ENCODE measurements at regions not wholly inside any gene's neighbourhood (a gene's known extent, or its start where the extent isn't known, plus 50 kb on each side); places are given as distances from the start of the nearest gene placed in this dataset.

- Histone ChIP-seq H3K27ac (no peak overlapping the region), H3K9me3 (no peaks in the 10 kb centered on the region), H3K4me3 (no peak overlapping the region), H3K4me1 (no peaks in the 10 kb centered on the region), H3K27me3 (no peaks in the 10 kb centered on the region), H3K36me3 (no peaks in the 10 kb centered on the region)
- WGBS, 2 donors, result 42 to 66% methylated on average over 1 of the region's 1 CpG
- DNase-seq (ENCODE audit: low spot score in 2 of 2), result no peak
- TF ChIP-seq EP300 (IDR thresholded peaks at IDR 0.05) (no peak), CTCF (IDR thresholded peaks at IDR 0.05) (no peak), POLR2A (IDR thresholded peaks at IDR 0.05) (no peak)
These were observed 1444.0 kb upstream of the PCDH7 start for GRCh38 chr4:29276150-29276549.

- no peaks in the 10 kb centered on the region for H3K9me3 ChIP-seq
- no peak for TF ChIP-seq POLR2A (IDR thresholded peaks at IDR 0.05)
- no peak for TF ChIP-seq EP300 (IDR thresholded peaks at IDR 0.05)
- TF ChIP-seq CTCF (IDR thresholded peaks at IDR 0.05), result no peak
- H3K4me1 ChIP-seq, result no peaks in the 10 kb centered on the region
- no peaks in the 10 kb centered on the region for H3K27me3 ChIP-seq
- no peaks in the 10 kb centered on the region for H3K36me3 ChIP-seq
- no peak overlapping the region for H3K27ac ChIP-seq
- DNase-seq (ENCODE audit: low spot score in 2 of 2), result no peak
- no peak overlapping the region for H3K4me3 ChIP-seq
These were observed 1442.8 kb upstream of the PCDH7 start for GRCh38 chr4:29277381-29277780.

DNA sequence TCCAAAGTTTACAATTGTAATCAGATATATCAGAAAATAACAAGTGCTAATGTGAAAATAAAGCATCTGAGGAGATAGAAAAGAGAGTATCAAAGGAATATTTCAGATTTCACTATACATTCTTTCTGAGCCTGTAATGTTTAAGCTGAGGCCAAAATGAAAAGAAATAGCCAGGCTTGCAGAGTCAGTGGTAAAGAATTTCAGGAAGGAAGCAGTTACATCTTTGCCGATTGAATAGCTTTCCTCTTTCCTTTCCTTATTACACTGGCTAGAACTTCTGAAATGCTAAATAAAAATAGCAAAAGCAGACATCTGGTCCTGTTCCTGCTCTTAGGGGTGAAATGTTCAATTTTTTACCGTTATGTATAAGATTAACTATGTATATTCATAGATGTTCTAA is 1441.6 kb upstream of the PCDH7 start:
- Histone ChIP-seq H3K27me3 (no peaks in the 10 kb centered on the region), H3K27ac (no peak overlapping the region), H3K4me3 (no peak overlapping the region), H3K9me3 (no peaks in the 10 kb centered on the region), H3K36me3 (no peaks in the 10 kb centered on the region), H3K4me1 (no peaks in the 10 kb centered on the region)
- TF ChIP-seq EP300 (IDR thresholded peaks at IDR 0.05), result no peak
- no peak for TF ChIP-seq POLR2A (IDR thresholded peaks at IDR 0.05)
- TF ChIP-seq CTCF (IDR thresholded peaks at IDR 0.05), result no peak
- 3 to 13% methylated on average over 2 of the region's 2 CpGs for WGBS, 2 donors
- DNase-seq (ENCODE audit: low spot score in 2 of 2), result no peak

DNA sequence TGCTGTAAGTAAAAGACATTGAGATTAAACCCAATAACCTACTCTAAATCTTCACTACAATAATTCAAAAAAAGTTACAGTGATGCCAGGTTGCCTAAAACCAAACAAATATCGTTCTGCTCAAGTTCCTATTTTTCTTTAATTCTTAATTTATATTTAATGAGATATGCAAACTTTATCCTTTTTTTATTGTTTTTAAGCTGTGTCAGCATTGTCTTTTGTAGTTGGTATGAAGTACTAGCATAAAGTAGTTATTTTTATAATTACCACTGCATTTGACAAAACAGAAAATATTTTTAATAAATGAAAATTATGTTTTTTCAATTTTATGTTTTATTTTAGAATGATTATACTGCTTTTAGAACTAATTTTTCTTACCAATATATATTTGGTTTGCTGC is 1431.1 kb upstream of the PCDH7 start:
- WGBS, 2 donors, result 79 to 86% methylated on average over 1 of the region's 1 CpG
- no peaks in the 10 kb centered on the region for H3K4me1 ChIP-seq
- DNase-seq (ENCODE audit: low spot score in 2 of 2), result no peak
- TF ChIP-seq EP300 (IDR thresholded peaks at IDR 0.05) (no peak), POLR2A (IDR thresholded peaks at IDR 0.05) (no peak), CTCF (IDR thresholded peaks at IDR 0.05) (no peak)
- no peaks in the 10 kb centered on the region for H3K27me3 ChIP-seq
- H3K4me3 ChIP-seq, result no peak overlapping the region
- H3K36me3 ChIP-seq, result no peaks in the 10 kb centered on the region
- H3K27ac ChIP-seq, result no peak overlapping the region
- no peaks in the 10 kb centered on the region for H3K9me3 ChIP-seq

- no peak overlapping the region for H3K27ac ChIP-seq
These were observed 1424.9 kb upstream of the PCDH7 start for GRCh38 chr4:29295280-29295679.

More at GRCh38 chr4:29295280-29295679, 1424.9 kb upstream of the PCDH7 start:
- H3K4me3 ChIP-seq, result no peak overlapping the region
- H3K27me3 ChIP-seq, result no peaks in the 10 kb centered on the region
- no peaks in the 10 kb centered on the region for H3K4me1 ChIP-seq
- no peaks in the 10 kb centered on the region for H3K9me3 ChIP-seq
- no peak for DNase-seq (ENCODE audit: low spot score in 2 of 2)
- no peaks in the 10 kb centered on the region for H3K36me3 ChIP-seq
- TF ChIP-seq EP300 (IDR thresholded peaks at IDR 0.05) (no peak), POLR2A (IDR thresholded peaks at IDR 0.05) (no peak), CTCF (IDR thresholded peaks at IDR 0.05) (no peak)

Data from tibial nerve (tissue), 4 donors.